Ovary (tissue), 7 donors: ENCODE measurements at regions not wholly inside any gene's neighbourhood (a gene's known extent, or its start where the extent isn't known, plus 50 kb on each side); places are given as distances from the start of the nearest gene placed in this dataset.

Experiments
- DNase-seq, 5 donors: peaks; one replicate each; pipeline ENCODE4 v3.0.0-alpha.2; 2019 to 2020
- H3K27ac ChIP-seq, 2 donors: fragments of 200-600 bp; one replicate each; pipeline versions ENCODE4 v1.5.1 to v1.8.0; 2019 to 2022
- H3K27me3 ChIP-seq: fragments of 200-600 bp; one replicate; pipeline ENCODE4 v1.8.0; 2022
- H3K36me3 ChIP-seq: fragments of 200-600 bp; sonication (generic); one replicate; pipeline ENCODE4 v1.5.1; 2019
- H3K4me1 ChIP-seq: one replicate; pipeline ENCODE4 v1.8.1; 2013; ENCODE audit warnings: mild to moderate bottlenecking, moderate library complexity; ENCODE audit not compliant: insufficient read depth
- H3K4me3 ChIP-seq: fragments of 200-600 bp; sonication (generic); one replicate; pipeline ENCODE4 v1.5.1; 2017
- H3K9me3 ChIP-seq, 2 donors: fragments of 200-600 bp in 1 of 2; sonication (generic) in 1 of 2; one replicate each; pipeline versions ENCODE4 v1.5.1 to v1.8.1; 2013 to 2019; ENCODE audit warnings: mild to moderate bottlenecking in 1 of 2, moderate library complexity in 1 of 2
- CTCF ChIP-seq, 3 donors: fragments of 450-650 bp in 2 of 3; fragments of 200-600 bp in 1 of 3; IDR thresholded peaks; one replicate each; pipeline versions ENCODE4 v1.5.1 to v1.8.0; 2016 to 2022; ENCODE audit warnings: antibody characterized with exemption in 3 of 3, mild to moderate bottlenecking in 1 of 3
- EP300 ChIP-seq: sonication (generic); formaldehyde crosslinking; IDR thresholded peaks from one replicate; pipeline ENCODE4 v1.6.1; 2017; ENCODE audit warnings: antibody characterized with exemption
- POLR2A ChIP-seq: fragments of 450-650 bp; IDR thresholded peaks from one replicate; pipeline ENCODE4 v1.6.1; 2017; ENCODE audit warnings: antibody characterized with exemption, mild to moderate bottlenecking, moderate library complexity
- WGBS, 3 donors: extraction: QIAGEN DNeasy Blood & Tissue Kit in 1 of 3; methylation state at CpG; one replicate each; pipeline versions ENCODE4 v1.1.5 to v1.1.7; 2013 to 2017; 5-methylcytosine and 5-hydroxymethylcytosine counted together
- intact Hi-C, 4 donors: fragments of 100-400 bp; cut with DNase I; formaldehyde crosslinking; loops; one replicate each; pipeline versions ENCODE4 v1.11.0 to v1.15.1; 2022 to 2023
- donor health status: DM: no; HTN: no; CAD: no; lungs with moderate emphysema.
- donor health status: DM: no; HTN: no; CAD: no.
- donor health status: Bipolar disorder and iron deficiency.
- donor health status: DM: no; HTN: no; CAD: no.
- donor health status: DM: yes; HTN: yes; CAD: no.

DNA sequence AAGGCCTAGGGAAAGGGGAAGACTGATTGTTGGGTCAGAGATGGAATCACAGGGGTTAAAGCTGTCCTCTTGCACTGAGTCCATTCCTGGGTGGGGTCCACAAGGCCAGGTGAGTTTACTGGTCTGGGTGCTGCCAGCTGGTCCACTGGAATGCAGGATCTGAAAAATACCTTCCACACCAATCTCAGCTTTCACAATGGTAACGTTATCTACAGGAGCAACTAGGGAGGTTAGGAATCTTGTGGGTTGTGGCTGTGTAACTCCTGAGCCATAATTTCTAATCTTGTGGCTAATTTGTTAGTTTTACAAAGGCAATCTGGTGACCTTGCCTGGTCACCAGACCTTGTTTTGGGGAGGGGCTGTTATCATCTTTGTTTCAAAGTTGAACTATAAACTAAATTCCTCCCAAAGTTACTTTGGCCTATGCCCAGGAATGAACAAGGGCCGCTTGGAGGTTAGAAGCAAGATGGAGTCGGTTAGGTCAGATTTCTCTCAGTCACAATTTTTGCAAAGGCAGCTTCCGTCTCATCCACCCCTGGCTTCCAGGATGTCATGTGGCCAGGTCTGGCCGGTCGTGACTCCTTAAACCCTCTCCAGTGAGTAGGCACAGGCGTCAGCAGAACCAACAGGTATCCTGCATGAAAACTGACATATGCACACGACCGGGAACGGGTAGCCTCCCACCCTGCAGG lies 123.3 kb upstream of the SH3BP4 start:
- no peaks in the 10 kb centered on the region for H3K36me3 ChIP-seq
- H3K9me3 ChIP-seq = no peaks in the 10 kb centered on the region
- H3K27ac ChIP-seq = no peak overlapping the region
- no peaks in the 10 kb centered on the region for H3K27me3 ChIP-seq
- peaks cover 7% of the 10 kb centered on the region for H3K4me1 ChIP-seq
- intact Hi-C loops = no loop called here
- no peak overlapping the region for H3K4me3 ChIP-seq
- WGBS, 3 donors = 67 to 75% (median 72%) methylated on average over 10 of the region's 10 CpGs
- DNase-seq = no peak
- TF ChIP-seq EP300 (no peak), CTCF (IDR thresholded peaks at IDR 0.05) (no peak), POLR2A (no peak)

GRCh38 chr2:234827096-234827860 lies 124.5 kb upstream of the SH3BP4 start:
- intact Hi-C loops = no loop called here
- no peaks in the 10 kb centered on the region for H3K27me3 ChIP-seq
- no peak for DNase-seq
- 89 to 93% (median 93%) methylated on average over 2 of the region's 2 CpGs for WGBS, 3 donors
- H3K4me3 ChIP-seq = no peak overlapping the region
- no peaks in the 10 kb centered on the region for H3K9me3 ChIP-seq
- TF ChIP-seq EP300 (no peak), POLR2A (no peak), CTCF (IDR thresholded peaks at IDR 0.05) (no peak)
- no peaks in the 10 kb centered on the region for H3K36me3 ChIP-seq
- H3K27ac ChIP-seq = no peak overlapping the region
- peaks cover 7% of the 10 kb centered on the region for H3K4me1 ChIP-seq

DNA sequence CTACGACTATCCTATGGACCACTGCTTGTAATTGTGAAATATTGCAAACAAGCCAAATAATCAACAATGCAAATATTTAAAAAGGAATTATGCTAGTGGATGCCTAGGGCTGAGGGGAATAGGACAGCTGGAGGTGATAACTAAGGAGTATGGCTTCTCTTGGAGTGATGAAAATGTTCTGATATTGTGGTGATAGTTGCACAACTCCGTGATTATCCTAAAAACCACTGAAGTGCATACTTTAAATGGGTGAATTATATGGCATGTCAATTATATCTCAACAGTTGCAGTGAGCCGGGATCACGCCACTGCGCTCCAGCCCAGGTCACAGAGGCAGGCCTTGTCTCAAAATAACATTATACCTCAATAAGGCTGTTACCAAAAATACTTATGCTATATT lies 125.1 kb upstream of the SH3BP4 start:
- Histone ChIP-seq H3K9me3 (no peaks in the 10 kb centered on the region), H3K27ac (no peak overlapping the region), H3K27me3 (no peaks in the 10 kb centered on the region), H3K4me1 (peaks cover 7% of the 10 kb centered on the region), H3K36me3 (no peaks in the 10 kb centered on the region), H3K4me3 (no peak overlapping the region)
- intact Hi-C loops = no loop called here
- no peak for TF ChIP-seq EP300
- TF ChIP-seq CTCF (IDR thresholded peaks at IDR 0.05) = no peak
- TF ChIP-seq POLR2A = no peak
- no peak for DNase-seq
- 93 to 96% (median 95%) methylated on average over 5 of the region's 5 CpGs for WGBS, 3 donors

GRCh38 chr2:234825616-234826015 lies 126.2 kb upstream of the SH3BP4 start:
- Histone ChIP-seq H3K27ac (no peak overlapping the region), H3K27me3 (no peaks in the 10 kb centered on the region), H3K9me3 (no peaks in the 10 kb centered on the region), H3K4me3 (no peak overlapping the region), H3K4me1 (peaks cover 7% of the 10 kb centered on the region), H3K36me3 (no peaks in the 10 kb centered on the region)
- 74 to 91% (median 87%) methylated on average over 5 of the region's 5 CpGs for WGBS, 3 donors
- DNase-seq = no peak
- TF ChIP-seq EP300 = no peak
- TF ChIP-seq CTCF (IDR thresholded peaks at IDR 0.05) = no peak
- TF ChIP-seq POLR2A = no peak
- intact Hi-C loops = no loop called here
